Hepatocyte (in vitro differentiated cells): ENCODE measurements at regions not wholly inside any gene's neighbourhood (a gene's known extent, or its start where the extent isn't known, plus 50 kb on each side); places are given as distances from the start of the nearest gene placed in this dataset.

Experiments
- DNase-seq: peaks from one replicate; pipeline ENCODE4 v3.0.0-alpha.2; 2016; ENCODE audit warnings: low spot score
- H2AFZ ChIP-seq: fragments of 200-600 bp; sonication (generic); 2 replicates; pipeline ENCODE4 v1.6.0; 2016; ENCODE audit warnings: antibody characterized with exemption, mild to moderate bottlenecking
- H3K27ac ChIP-seq: fragments of 200-600 bp; sonication (generic); 2 replicates; pipeline ENCODE4 v1.5.1; 2016; ENCODE audit warnings: mild to moderate bottlenecking
- H3K27me3 ChIP-seq: fragments of 200-600 bp; sonication (generic); 2 replicates; pipeline ENCODE4 v1.6.1; 2016
- H3K36me3 ChIP-seq: fragments of 200-600 bp; sonication (generic); replicated peaks from 2 replicates; pipeline ENCODE4 v1.5.1; 2016; ENCODE audit warnings: low read depth; ENCODE audit not compliant: insufficient read depth
- H3K4me1 ChIP-seq: fragments of 200-600 bp; sonication (generic); 2 replicates; pipeline ENCODE4 v1.5.1; 2016; ENCODE audit warnings: mild to moderate bottlenecking, moderate library complexity; ENCODE audit not compliant: insufficient read depth
- H3K4me2 ChIP-seq: fragments of 200-600 bp; sonication (generic); 2 replicates; pipeline ENCODE4 v1.6.0; 2016
- H3K4me3 ChIP-seq: fragments of 200-600 bp; sonication (generic); 2 replicates; pipeline ENCODE4 v1.5.1; 2016; ENCODE audit warnings: mild to moderate bottlenecking
- H3K79me2 ChIP-seq: fragments of 200-600 bp; sonication (generic); 2 replicates; pipeline ENCODE4 v1.6.0; 2017; ENCODE audit warnings: mild to moderate bottlenecking
- H3K9me2 ChIP-seq: fragments of 200-600 bp; sonication (generic); replicated peaks from 2 replicates; pipeline ENCODE4 v1.6.0; 2017; ENCODE audit warnings: mild to moderate bottlenecking; ENCODE audit not compliant: insufficient read depth
- H3K9me3 ChIP-seq: fragments of 200-600 bp; sonication (generic); 2 replicates; pipeline ENCODE4 v1.5.1; 2016; ENCODE audit warnings: low read depth, mild to moderate bottlenecking
- H4K20me1 ChIP-seq: fragments of 200-600 bp; sonication (generic); 2 replicates; pipeline ENCODE4 v1.6.0; 2016; ENCODE audit warnings: mild to moderate bottlenecking; ENCODE audit not compliant: insufficient read depth, poor library complexity, severe bottlenecking
- EZH2 ChIP-seq: fragments of 200-600 bp; sonication (generic); IDR thresholded peaks from 2 replicates; pipeline ENCODE4 v1.6.1; 2016; ENCODE audit warnings: antibody characterized with exemption, mild to moderate bottlenecking, borderline replicate concordance
- EZH2phosphoT487 ChIP-seq: fragments of 200-600 bp; sonication (generic); IDR thresholded peaks from one replicate; pipeline ENCODE4 v1.6.1; 2018; ENCODE audit warnings: antibody characterized with exemption, mild to moderate bottlenecking, low read depth, moderate library complexity; ENCODE audit not compliant: unreplicated experiment, severe bottlenecking
- WGBS: methylation state at CpG from one replicate; pipeline ENCODE4 v1.1.6; 2016; ENCODE audit warnings: low lambda C conversion rate; ENCODE audit errors: missing lambda C conversion rate; 5-methylcytosine and 5-hydroxymethylcytosine counted together
- TF ChIP-seq, protein P1 (sequence below): fragments of 200-600 bp; sonication (generic); IDR thresholded peaks from 2 replicates; pipeline ENCODE4 v1.5.1; 2016; ENCODE audit warnings: antibody characterized with exemption, mild to moderate bottlenecking; ENCODE audit not compliant: poor library complexity

DNA sequence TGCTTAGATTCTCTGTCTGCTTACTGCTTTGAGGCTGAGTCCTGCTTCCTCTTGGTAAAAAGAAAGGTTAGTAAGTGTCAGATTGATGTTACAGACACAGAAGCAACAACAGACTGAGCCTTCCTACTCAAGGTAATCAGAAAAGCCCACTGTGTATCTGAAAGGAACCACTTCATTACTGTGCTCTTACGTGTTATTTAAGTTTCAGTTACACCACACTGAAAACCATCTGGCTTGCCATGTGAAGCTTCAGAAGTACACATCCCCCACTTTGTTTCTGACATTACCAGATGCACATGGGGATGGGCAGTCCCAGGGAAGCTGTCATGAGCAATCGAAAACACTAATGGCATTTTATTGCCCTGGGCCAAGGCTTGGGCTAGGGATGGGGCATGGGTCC, 1290.1 kb downstream of the AACS start:
- 82% methylated on average over 2 of the region's 2 CpGs for WGBS
- no peak overlapping the region for H3K27ac ChIP-seq

DNA sequence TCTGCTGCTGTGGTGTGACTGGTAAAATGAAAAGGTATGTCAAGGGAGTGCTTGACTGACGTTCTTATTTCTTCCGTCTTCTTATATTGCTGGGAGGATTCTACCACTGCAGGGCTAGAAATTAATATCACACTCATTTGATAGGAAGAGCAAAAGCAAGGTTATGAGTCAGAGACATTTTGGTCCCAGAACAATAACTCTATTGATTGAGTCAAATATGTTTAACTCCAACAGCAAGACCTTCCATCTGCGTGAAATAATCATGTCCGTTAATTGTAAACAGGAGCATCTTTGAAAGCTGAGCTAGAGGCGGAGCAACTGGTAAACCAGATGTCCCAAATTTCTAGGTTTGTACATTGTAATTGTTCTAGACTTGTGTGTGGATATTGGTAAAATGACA, 1293.6 kb downstream of the AACS start:
- TF ChIP-seq, protein P1, sequence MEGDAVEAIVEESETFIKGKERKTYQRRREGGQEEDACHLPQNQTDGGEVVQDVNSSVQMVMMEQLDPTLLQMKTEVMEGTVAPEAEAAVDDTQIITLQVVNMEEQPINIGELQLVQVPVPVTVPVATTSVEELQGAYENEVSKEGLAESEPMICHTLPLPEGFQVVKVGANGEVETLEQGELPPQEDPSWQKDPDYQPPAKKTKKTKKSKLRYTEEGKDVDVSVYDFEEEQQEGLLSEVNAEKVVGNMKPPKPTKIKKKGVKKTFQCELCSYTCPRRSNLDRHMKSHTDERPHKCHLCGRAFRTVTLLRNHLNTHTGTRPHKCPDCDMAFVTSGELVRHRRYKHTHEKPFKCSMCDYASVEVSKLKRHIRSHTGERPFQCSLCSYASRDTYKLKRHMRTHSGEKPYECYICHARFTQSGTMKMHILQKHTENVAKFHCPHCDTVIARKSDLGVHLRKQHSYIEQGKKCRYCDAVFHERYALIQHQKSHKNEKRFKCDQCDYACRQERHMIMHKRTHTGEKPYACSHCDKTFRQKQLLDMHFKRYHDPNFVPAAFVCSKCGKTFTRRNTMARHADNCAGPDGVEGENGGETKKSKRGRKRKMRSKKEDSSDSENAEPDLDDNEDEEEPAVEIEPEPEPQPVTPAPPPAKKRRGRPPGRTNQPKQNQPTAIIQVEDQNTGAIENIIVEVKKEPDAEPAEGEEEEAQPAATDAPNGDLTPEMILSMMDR = no peak
- TF ChIP-seq EZH2 = no peak
- no peak for TF ChIP-seq EZH2phosphoT487
- H2AFZ ChIP-seq = no peak overlapping the region
- H3K4me3 ChIP-seq = no peak overlapping the region
- no peaks in the 10 kb centered on the region for H3K36me3 ChIP-seq
- 85% methylated on average over 5 of the region's 5 CpGs for WGBS
- H3K79me2 ChIP-seq = no peaks in the 10 kb centered on the region
- H3K27me3 ChIP-seq = no peaks in the 10 kb centered on the region
- no peak overlapping the region for H3K27ac ChIP-seq
- no peak for DNase-seq
- H3K4me1 ChIP-seq = no peaks in the 10 kb centered on the region
- H3K4me2 ChIP-seq = no peak overlapping the region
- no peaks in the 10 kb centered on the region for H3K9me3 ChIP-seq
- H3K9me2 ChIP-seq = no peaks in the 10 kb centered on the region
- no peaks in the 10 kb centered on the region for H4K20me1 ChIP-seq

More for the DNA sequence above, 1290.1 kb downstream of the AACS start:
- Histone ChIP-seq H3K4me2 (no peak overlapping the region), H3K9me3 (no peaks in the 10 kb centered on the region), H3K27me3 (no peaks in the 10 kb centered on the region), H4K20me1 (no peaks in the 10 kb centered on the region), H2AFZ (no peak overlapping the region), H3K4me3 (no peak overlapping the region), H3K36me3 (no peaks in the 10 kb centered on the region), H3K9me2 (no peaks in the 10 kb centered on the region), H3K4me1 (no peaks in the 10 kb centered on the region), H3K79me2 (no peaks in the 10 kb centered on the region)
- no peak for DNase-seq
- no peak for TF ChIP-seq EZH2phosphoT487
- no peak for TF ChIP-seq EZH2
- TF ChIP-seq, protein P1 = no peak

DNA sequence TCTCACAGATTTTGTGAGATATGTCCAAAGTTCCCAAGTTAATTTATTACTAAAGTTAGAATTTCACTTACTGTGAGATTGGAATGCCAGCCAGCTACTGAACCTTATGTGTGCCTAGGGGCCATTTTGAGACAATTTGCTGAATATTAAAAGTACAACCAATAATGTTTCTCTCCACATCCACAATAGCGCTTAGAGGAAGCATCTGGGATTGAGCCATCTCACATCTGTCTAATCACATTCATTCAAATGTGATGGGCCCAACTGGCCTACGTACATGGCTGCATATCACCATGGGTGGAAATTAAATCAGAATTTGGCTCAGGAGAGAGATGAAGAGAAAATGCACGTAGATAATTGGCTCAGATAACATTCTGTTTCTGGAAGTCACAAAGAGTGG, 1294.0 kb downstream of the AACS start:
- DNase-seq = no peak
- Histone ChIP-seq H3K9me2 (no peaks in the 10 kb centered on the region), H3K27me3 (no peaks in the 10 kb centered on the region), H3K79me2 (no peaks in the 10 kb centered on the region), H3K4me1 (no peaks in the 10 kb centered on the region), H2AFZ (no peak overlapping the region), H3K9me3 (no peaks in the 10 kb centered on the region), H3K36me3 (no peaks in the 10 kb centered on the region), H4K20me1 (no peaks in the 10 kb centered on the region), H3K27ac (no peak overlapping the region), H3K4me2 (no peak overlapping the region), H3K4me3 (no peak overlapping the region)
- WGBS = 82% methylated on average over 3 of the region's 3 CpGs
- TF ChIP-seq EZH2phosphoT487 (no peak), EZH2 (no peak)
- TF ChIP-seq, protein P1 = no peak

DNA sequence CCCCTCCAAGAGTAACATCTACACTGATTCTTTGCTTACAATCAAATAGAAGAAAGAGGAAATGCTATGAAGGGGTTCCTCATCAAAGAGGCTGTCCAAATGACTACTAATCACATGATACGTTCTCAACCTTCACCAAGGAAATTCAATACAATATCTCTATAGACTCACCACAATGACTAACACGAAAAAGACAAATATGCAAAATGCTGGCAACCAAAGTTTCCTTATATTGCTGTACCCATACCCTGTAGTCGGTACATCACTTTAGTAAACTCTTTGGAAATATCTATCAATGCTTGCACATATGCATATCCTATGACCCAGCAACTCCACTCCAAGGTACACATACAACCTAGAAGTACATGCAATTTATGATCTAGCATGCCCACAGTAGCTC, 1296.6 kb downstream of the AACS start:
- 86% methylated on average over 3 of the region's 3 CpGs for WGBS
- no peaks in the 10 kb centered on the region for H3K79me2 ChIP-seq
- no peaks in the 10 kb centered on the region for H3K36me3 ChIP-seq
- H3K4me3 ChIP-seq = no peak overlapping the region
- no peak overlapping the region for H3K27ac ChIP-seq
- no peak overlapping the region for H3K4me2 ChIP-seq
- H3K4me1 ChIP-seq = no peaks in the 10 kb centered on the region
- H3K27me3 ChIP-seq = no peaks in the 10 kb centered on the region
- H3K9me2 ChIP-seq = no peaks in the 10 kb centered on the region
- no peaks in the 10 kb centered on the region for H4K20me1 ChIP-seq
- no peak for DNase-seq
- H3K9me3 ChIP-seq = no peaks in the 10 kb centered on the region
- TF ChIP-seq EZH2 = no peak
- no peak for TF ChIP-seq EZH2phosphoT487
- TF ChIP-seq, protein P1 = no peak
- no peak overlapping the region for H2AFZ ChIP-seq
